HG03565 (cell line): ENCODE measurements at regions not wholly inside any gene's neighbourhood (a gene's known extent, or its start where the extent isn't known, plus 50 kb on each side); places are given as distances from the start of the nearest gene placed in this dataset.
"Not testable (repeated sequence)": the region's sequence is repeated elsewhere in the genome, so short reads cannot be mapped to it uniquely, and the experiment has no call there.

Source experiments
- ATAC-seq: cut with Tn5 transposase; IDR thresholded peaks from one replicate; pipeline ENCODE4 v1.9.1; 2021; ENCODE audit warnings: mild to moderate bottlenecking, moderate library complexity; ENCODE audit not compliant: unreplicated experiment

DNA sequence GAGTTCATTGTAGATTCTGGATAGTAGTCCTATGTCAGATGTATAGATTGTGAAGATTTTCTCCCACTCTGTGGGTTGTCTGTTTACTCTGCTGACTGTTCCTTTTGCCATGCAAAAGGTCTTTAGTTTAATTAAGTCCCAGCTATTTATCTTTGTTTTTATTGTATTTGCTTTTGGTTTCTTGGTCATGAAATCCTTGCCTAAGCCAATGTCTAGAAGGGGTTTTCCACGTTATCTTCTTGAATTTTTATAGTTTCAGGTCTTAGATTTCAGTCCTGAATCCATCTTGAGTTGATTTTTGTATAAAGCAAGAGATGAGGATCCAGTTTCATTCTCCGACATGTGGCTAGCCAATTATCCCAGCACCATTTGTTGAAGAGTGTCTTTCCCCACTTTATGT lies 262.1 kb upstream of the TMC3 start:
- not testable (repeated sequence) for ATAC-seq

DNA sequence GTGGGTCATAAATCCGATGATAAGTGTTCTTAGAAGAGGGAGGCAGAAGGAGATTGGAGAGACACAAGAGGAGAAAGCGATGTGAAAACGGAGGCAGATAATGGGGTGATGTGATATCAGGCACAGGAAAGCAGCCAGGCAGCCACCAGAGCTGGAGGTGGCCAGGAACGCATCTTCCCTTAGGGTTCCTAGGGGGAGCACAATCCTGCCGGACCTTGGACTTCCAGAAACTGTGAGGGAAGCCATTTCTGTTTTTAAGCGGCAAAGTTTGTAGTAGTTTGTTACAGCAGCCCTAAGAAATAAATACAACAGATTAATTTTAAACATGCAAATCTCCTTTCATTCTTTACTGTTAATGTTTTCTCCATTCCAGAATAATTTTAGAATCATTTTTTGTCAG lies 259.9 kb upstream of the TMC3 start:
- no peak for ATAC-seq

- ATAC-seq = no peak
Measured at GRCh38 chr15:81625896-81626295, 251.9 kb upstream of the TMC3 start.

- no peak for ATAC-seq
Measured at GRCh38 chr15:81619002-81619401, 245.0 kb upstream of the TMC3 start.

DNA sequence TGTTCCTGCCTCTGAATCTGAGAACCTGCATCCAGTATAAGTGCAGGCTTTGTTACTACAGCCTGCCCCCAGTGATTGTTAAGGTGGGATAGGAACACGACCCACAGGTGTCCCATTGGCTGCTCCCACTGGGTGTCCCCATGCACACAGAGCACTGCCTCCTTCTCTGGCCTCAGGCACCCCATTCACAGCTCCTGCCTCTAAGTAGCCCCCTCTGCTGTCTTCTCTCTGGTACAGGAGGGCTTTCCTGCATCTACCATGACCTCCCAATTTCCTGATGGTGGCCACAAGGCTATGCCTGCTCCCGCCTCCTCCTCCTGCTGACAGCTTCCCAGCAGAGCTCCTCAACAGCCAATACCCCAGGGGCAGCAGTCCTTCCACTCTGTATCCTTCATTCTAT lies 238.6 kb upstream of the TMC3 start:
- ATAC-seq = no peak

DNA sequence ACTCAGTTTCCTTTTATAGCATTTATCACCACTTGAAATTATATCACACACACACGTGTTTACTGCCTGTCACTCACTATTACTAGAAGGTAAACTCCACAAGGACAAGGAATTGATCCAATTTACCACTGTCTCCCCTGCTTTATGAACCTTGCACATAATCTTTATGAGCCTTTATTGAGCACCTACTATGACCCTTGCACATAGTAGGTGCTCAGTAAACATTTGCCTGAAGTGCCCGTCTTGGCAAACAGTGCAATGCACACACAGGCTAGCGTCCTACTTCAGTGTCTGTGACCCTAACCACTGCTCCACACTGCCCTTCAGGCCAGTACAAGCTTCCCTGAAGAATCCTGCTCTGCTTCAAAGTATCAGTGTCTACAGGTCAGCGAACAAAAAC lies 237.7 kb upstream of the TMC3 start:
- ATAC-seq = no peak

- ATAC-seq = no peak
Measured at GRCh38 chr15:81608309-81608829, 234.4 kb upstream of the TMC3 start.

- no peak for ATAC-seq
Measured at GRCh38 chr15:81604713-81605112, 230.7 kb upstream of the TMC3 start.

- ATAC-seq = no peak
Measured at GRCh38 chr15:81596159-81596865, 222.3 kb upstream of the TMC3 start.

DNA sequence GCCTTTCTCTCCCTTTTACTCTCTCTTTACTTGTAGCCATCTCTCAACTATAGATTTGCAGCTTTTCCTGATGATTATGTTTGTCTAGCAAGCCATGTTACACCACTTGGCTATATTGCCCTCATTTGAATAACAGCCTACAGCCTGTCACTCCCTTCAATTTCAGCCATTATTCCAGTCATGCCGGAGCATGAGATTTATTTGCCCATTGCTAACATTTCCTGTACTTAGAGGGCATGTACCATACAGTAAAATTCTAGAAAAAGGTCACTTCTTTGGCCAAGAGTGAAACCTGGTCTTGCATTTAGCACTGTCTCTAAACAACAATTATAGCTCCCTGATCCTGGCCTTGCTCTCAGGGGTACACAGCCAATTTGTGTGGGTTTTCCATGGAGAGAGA lies 221.7 kb upstream of the TMC3 start:
- ATAC-seq = no peak

DNA sequence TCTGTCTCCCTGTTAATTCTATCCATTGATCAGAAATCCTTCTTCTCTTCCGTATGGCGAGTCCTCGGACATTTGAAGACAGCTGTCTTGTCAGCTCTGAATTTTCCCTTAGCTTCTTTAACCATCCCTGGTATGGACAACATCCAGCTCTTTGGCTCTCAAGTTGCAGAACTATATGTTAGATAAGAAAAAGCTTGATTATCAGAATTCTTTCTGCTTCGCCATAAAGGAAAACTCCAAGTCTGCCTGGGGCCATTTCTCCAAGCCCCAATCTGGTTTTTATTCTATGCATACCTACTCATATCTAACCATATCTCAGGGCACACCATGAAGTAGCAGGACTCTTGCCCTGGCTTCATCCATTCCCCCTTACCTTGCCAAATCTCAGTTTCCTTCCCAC lies 215.7 kb upstream of the TMC3 start:
- ATAC-seq = no peak

GRCh38 chr15:81575436-81576123 lies 201.6 kb upstream of the TMC3 start:
- ATAC-seq = no peak

GRCh38 chr15:81573098-81573746 lies 199.2 kb upstream of the TMC3 start:
- peak; percentile 65 for ATAC-seq

GRCh38 chr15:81572190-81572589 lies 198.2 kb upstream of the TMC3 start:
- ATAC-seq = no peak

- ATAC-seq = no peak
Measured at GRCh38 chr15:81569286-81570080, 195.5 kb upstream of the TMC3 start.

- no peak for ATAC-seq
Measured at GRCh38 chr15:81567924-81568323, 193.9 kb upstream of the TMC3 start.

DNA sequence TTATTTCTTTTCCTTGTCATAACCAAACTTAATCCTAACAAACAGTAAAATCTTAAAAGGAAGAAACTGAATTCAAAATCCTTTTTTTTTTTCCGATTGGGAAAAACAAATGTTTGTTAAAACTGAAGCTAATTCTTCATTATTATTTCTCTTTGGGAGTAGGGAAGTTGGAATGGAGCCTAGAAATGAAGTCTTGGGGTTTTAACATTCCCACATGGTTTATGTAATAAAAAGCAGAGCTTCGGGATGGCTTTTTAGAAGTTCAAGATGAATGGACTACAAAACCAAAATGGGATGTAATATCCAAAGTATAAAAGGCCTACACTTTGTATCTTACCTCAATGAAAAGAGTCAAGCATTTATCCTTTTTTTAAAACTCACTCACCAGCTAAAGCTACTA lies 189.0 kb upstream of the TMC3 start:
- no peak for ATAC-seq

DNA sequence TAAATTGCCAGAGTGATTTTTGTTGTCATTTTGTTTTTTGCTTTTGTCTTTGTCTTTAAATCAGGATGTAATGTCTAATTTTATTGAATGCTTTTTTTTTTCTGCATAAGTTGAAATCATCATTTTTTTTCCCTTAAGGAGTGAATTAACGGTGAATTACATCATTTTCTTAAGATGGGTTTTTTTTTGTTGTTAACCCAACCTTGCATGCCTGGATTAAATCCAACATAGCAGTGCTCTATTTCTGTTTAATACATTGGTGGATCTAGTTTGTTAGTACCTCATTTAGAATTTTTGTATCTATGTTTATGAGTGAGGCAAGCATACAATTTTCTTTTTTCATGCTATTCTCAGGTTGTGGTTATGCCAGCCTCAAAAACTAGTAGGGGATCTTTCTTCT lies 186.4 kb upstream of the TMC3 start:
- no peak for ATAC-seq

DNA sequence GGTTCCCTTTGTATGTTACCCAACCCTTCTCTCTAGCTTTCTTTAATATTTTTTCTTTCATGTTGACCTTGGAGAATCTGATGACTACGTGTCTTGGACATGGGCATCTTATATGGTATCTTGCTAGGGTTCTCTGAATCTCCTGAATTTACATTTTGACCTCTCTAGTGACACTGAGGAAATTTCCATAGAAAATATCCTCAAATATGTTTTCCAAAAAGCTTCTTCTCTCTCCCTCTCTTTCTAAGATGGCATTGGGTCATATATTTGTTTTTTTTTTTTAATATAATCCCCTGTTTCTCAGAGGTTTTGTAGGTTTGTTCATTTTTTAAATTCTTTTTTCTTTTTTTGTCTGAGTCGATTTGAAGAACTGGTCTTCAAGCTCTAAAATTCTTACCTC lies 184.0 kb upstream of the TMC3 start:
- no peak for ATAC-seq

DNA sequence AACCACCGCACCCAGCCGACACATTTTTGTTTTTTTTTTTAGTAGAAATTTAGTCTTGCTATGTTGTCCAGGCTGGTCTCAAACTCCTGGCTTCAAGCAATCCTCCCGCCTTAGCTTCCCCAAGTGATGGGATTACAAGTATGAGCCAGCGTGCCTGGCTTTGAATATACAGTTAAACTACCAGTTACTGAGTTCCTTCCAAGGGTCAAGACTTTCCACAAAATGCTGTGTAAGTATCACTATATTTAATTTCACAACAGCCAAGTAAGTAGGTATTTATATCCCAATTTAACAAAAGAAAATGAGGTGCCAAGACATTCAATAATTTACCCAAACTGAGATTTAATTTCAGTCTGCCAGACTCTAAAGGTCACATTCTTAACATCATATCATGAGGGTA lies 181.3 kb upstream of the TMC3 start:
- no peak for ATAC-seq
